Suppressor macrophage treated with lipopolysaccharide for 1 hour (primary cell): ENCODE measurements at regions not wholly inside any gene's neighbourhood (a gene's known extent, or its start where the extent isn't known, plus 50 kb on each side); places are given as distances from the start of the nearest gene placed in this dataset.
A peak's percentile ranks its signal among the peaks of the same experiment; 100 is the strongest.

Experiments used
- DNase-seq, 3 donors: peaks; one replicate each; pipeline ENCODE4 v3.0.0-alpha.2; 2020 to 2022

GRCh38 chr6:50655848-50656453, 57.4 kb upstream of the TFAP2D start:
- peak; percentile 14 to 22 (median 15) for DNase-seq

GRCh38 chr6:50657513-50657912, 55.8 kb upstream of the TFAP2D start:
- no peak for DNase-seq

- DNase-seq, result no peak
Observed at GRCh38 chr6:50658561-50658960, 54.8 kb upstream of the TFAP2D start.

GRCh38 chr6:50661636-50662035, 51.7 kb upstream of the TFAP2D start:
- no peak for DNase-seq
